Sigmoid colon (tissue), 6 donors: ENCODE measurements at regions not wholly inside any gene's neighbourhood (a gene's known extent, or its start where the extent isn't known, plus 50 kb on each side); places are given as distances from the start of the nearest gene placed in this dataset.

Experiments used
- DNase-seq: peaks from one replicate; pipeline ENCODE4 v3.0.0-alpha.2; 2019
- H3K27ac ChIP-seq, 4 donors: fragments of 200-600 bp; sonication (generic); one replicate each; pipeline ENCODE4 v1.5.1; 2016 to 2019; ENCODE audit warnings: mild to moderate bottlenecking in 1 of 4
- H3K27me3 ChIP-seq, 3 donors: fragments of 200-600 bp; sonication (generic); one replicate each; pipeline ENCODE4 v1.5.1; 2019; ENCODE audit warnings: mild to moderate bottlenecking in 1 of 3
- H3K36me3 ChIP-seq, 4 donors: fragments of 200-600 bp; sonication (generic); one replicate each; pipeline ENCODE4 v1.5.1; 2016 to 2019
- H3K4me1 ChIP-seq, 4 donors: fragments of 200-600 bp; sonication (generic); one replicate each; pipeline ENCODE4 v1.5.1; 2017 to 2019
- H3K4me3 ChIP-seq, 4 donors: fragments of 200-600 bp; sonication (generic); one replicate each; pipeline ENCODE4 v1.5.1; 2017 to 2019; ENCODE audit warnings: mild to moderate bottlenecking in 2 of 4, moderate library complexity in 1 of 4
- H3K9me3 ChIP-seq, 4 donors: fragments of 200-600 bp in 3 of 4; sonication (generic) in 3 of 4; one replicate each; pipeline versions ENCODE4 v1.5.1 to v1.6.1; 2013 to 2019
- EP300 ChIP-seq, 4 donors: sonication (generic); formaldehyde crosslinking; IDR thresholded peaks; one replicate each; pipeline ENCODE4 v1.6.1; 2017; ENCODE audit warnings: antibody characterized with exemption in 4 of 4
- POLR2A ChIP-seq, 2 donors: fragments of 450-650 bp; IDR thresholded peaks; one replicate each; pipeline ENCODE4 v1.6.1; 2016; ENCODE audit warnings: antibody characterized with exemption in 2 of 2, mild to moderate bottlenecking in 2 of 2, moderate library complexity in 2 of 2
- POLR2AphosphoS5 ChIP-seq, 4 donors: sonication (generic); formaldehyde crosslinking; IDR thresholded peaks; one replicate each; pipeline ENCODE4 v1.6.1; 2017; ENCODE audit warnings: antibody characterized with exemption in 4 of 4
- WGBS, 2 donors: extraction: QIAGEN DNeasy Blood & Tissue Kit; methylation state at CpG; one replicate each; pipeline ENCODE4 v1.1.7; 2013; 5-methylcytosine and 5-hydroxymethylcytosine counted together
- intact Hi-C: fragments of 100-400 bp; cut with DNase I; formaldehyde crosslinking; loops from one replicate; pipeline ENCODE4 v1.15.1; 2023
- TF ChIP-seq, protein P1 (sequence below), 4 experiments: fragments of 450-650 bp in 3 of 4; fragments of 200-600 bp in 1 of 4; IDR thresholded peaks; one replicate each; pipeline ENCODE4 v1.5.1; 2016 to 2019; ENCODE audit warnings: antibody characterized with exemption in 4 of 4, mild to moderate bottlenecking in 3 of 4, moderate library complexity in 2 of 4
- donor health status: healthy with polysubstance abuse.
- donor health status: healthy.

DNA sequence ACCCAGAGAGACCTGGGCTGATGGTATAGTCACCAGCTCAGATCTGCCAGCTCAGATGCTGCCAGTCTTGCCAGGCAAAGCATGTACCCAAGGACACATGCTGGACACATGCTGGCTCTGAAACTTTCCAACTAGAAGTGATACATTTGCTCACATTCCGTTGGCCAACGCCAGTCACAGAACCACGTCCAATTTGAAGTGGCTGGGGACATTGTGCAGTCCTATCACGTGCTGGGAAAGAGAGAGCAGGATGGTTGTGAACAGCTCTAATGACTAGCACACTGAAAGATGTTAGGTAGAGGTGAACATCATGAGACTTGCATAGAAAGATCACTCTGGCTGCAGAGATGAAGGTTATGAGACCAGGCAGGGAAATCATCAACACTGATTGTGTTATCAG, 308.5 kb upstream of the ROPN1 start:
- Histone ChIP-seq H3K36me3 (no peaks in the 10 kb centered on the region), H3K27ac (no peak overlapping the region), H3K27me3 (no peaks in the 10 kb centered on the region), H3K4me3 (no peak overlapping the region), H3K9me3 (no peaks in the 10 kb centered on the region), H3K4me1 (no peaks in the 10 kb centered on the region)
- TF ChIP-seq POLR2A (IDR thresholded peaks at IDR 0.05) = no peak
- no peak for TF ChIP-seq POLR2AphosphoS5 (IDR thresholded peaks at IDR 0.05)
- TF ChIP-seq, protein P1, sequence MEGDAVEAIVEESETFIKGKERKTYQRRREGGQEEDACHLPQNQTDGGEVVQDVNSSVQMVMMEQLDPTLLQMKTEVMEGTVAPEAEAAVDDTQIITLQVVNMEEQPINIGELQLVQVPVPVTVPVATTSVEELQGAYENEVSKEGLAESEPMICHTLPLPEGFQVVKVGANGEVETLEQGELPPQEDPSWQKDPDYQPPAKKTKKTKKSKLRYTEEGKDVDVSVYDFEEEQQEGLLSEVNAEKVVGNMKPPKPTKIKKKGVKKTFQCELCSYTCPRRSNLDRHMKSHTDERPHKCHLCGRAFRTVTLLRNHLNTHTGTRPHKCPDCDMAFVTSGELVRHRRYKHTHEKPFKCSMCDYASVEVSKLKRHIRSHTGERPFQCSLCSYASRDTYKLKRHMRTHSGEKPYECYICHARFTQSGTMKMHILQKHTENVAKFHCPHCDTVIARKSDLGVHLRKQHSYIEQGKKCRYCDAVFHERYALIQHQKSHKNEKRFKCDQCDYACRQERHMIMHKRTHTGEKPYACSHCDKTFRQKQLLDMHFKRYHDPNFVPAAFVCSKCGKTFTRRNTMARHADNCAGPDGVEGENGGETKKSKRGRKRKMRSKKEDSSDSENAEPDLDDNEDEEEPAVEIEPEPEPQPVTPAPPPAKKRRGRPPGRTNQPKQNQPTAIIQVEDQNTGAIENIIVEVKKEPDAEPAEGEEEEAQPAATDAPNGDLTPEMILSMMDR (IDR thresholded peaks at IDR 0.05) = no peak
- no peak for TF ChIP-seq EP300 (IDR thresholded peaks at IDR 0.05)
- no peak for DNase-seq
- WGBS, 2 donors = 91 to 94% methylated on average over 4 of the region's 4 CpGs
- intact Hi-C loops = no loop called here

DNA sequence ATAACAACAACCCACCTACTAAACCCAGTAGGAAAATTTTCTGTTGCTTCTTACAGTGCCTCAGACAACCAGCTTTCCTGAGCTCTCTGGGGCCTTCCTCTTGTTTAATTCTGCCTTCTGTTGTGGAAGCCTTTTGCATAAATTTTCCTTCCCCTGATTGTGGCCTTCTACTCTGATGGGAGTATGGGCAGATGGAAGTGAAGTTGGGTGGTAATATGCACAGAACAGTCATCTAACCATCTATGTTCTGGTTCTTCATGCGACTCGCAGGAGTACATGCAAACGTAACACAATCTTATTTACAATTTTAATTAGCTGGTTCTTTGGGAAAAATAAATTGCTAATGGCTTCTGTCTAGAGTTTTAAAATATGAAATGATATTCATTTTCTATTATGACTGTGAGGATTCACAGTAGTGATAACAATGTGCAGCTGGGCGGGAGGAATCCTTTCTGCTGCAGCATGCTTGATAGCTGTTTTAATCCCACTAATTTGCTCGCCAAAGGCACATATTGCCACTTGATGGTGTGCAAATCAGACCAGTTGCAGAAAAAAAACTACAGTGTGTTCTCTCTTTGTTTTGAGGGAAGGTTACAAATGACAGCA, 311.5 kb upstream of the ROPN1 start:
- H3K27me3 ChIP-seq = no peaks in the 10 kb centered on the region

DNA sequence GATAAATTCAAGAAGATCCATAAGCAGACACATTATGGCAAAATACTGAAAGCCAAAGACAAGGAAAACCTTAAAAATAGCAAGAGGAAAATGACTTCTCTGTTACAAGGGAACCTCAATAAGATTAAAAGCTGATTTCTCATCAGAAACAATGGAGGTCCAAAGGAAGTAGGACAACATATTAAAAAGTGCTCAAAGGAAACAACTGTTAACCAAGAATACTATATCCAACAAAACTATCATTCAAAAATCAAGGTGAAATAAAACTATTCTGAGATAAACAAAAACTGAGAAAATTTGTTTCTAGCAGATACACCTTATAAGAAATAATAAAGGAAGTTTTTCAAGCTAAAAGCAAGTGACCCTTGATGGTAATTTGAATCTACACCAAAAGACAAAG, 314.7 kb upstream of the ROPN1 start:
- H3K27ac ChIP-seq = no peak overlapping the region
- intact Hi-C loops = no loop called here
- H3K36me3 ChIP-seq = no peaks in the 10 kb centered on the region
- no peaks in the 10 kb centered on the region for H3K4me1 ChIP-seq
- peaks cover 0 to 5% (median 0%) of the 10 kb centered on the region in 4 donors for H3K9me3 ChIP-seq
- no peak for DNase-seq
- TF ChIP-seq POLR2A (IDR thresholded peaks at IDR 0.05) (no peak), EP300 (IDR thresholded peaks at IDR 0.05) (no peak)
- H3K27me3 ChIP-seq = no peaks in the 10 kb centered on the region
- H3K4me3 ChIP-seq = no peak overlapping the region

More for the DNA sequence above, 311.5 kb upstream of the ROPN1 start:
- Histone ChIP-seq H3K4me3 (no peak overlapping the region), H3K36me3 (no peaks in the 10 kb centered on the region), H3K4me1 (no peaks in the 10 kb centered on the region), H3K9me3 (peaks cover 0 to 5% (median 0%) of the 10 kb centered on the region in 4 donors), H3K27ac (no peak overlapping the region)
- TF ChIP-seq EP300 (IDR thresholded peaks at IDR 0.05) (no peak), POLR2AphosphoS5 (IDR thresholded peaks at IDR 0.05) (no peak), POLR2A (IDR thresholded peaks at IDR 0.05) (no peak)
- TF ChIP-seq, protein P1 (IDR thresholded peaks at IDR 0.05) = no peak
- DNase-seq = no peak
- intact Hi-C loops = no loop called here
- 94% methylated on average over 5 of the region's 5 CpGs for WGBS, 2 donors

DNA sequence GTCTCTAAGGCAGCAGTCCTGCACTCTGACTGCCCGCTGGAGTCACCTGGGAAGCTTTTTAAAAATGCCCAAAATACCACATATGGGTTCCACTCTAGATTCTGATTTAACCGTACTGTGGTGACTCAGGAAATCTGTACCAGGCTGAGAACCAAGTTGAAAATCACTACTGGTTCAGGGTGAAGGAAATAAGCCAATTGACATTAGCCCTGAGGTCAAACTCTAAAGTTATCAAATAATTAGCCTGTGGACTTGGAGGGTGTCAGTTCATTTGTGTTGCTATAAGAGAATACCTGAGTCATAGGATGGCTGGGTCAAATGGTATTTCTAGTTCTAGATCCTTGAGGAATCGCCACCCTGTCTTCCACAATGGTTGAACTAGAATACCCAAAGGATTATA, 321.7 kb upstream of the ROPN1 start:
- no peaks in the 10 kb centered on the region for H3K4me1 ChIP-seq
- no peak overlapping the region for H3K4me3 ChIP-seq
- 93 to 96% methylated on average over 3 of the region's 3 CpGs for WGBS, 2 donors
- no peak overlapping the region for H3K27ac ChIP-seq
- no peaks in the 10 kb centered on the region for H3K9me3 ChIP-seq
- H3K27me3 ChIP-seq = no peaks in the 10 kb centered on the region
- no peaks in the 10 kb centered on the region for H3K36me3 ChIP-seq
- intact Hi-C loops = no loop called here
- DNase-seq = no peak
- TF ChIP-seq EP300 (IDR thresholded peaks at IDR 0.05) (no peak), POLR2AphosphoS5 (IDR thresholded peaks at IDR 0.05) (no peak), POLR2A (IDR thresholded peaks at IDR 0.05) (no peak)
- TF ChIP-seq, protein P1 (IDR thresholded peaks at IDR 0.05) = no peak

DNA sequence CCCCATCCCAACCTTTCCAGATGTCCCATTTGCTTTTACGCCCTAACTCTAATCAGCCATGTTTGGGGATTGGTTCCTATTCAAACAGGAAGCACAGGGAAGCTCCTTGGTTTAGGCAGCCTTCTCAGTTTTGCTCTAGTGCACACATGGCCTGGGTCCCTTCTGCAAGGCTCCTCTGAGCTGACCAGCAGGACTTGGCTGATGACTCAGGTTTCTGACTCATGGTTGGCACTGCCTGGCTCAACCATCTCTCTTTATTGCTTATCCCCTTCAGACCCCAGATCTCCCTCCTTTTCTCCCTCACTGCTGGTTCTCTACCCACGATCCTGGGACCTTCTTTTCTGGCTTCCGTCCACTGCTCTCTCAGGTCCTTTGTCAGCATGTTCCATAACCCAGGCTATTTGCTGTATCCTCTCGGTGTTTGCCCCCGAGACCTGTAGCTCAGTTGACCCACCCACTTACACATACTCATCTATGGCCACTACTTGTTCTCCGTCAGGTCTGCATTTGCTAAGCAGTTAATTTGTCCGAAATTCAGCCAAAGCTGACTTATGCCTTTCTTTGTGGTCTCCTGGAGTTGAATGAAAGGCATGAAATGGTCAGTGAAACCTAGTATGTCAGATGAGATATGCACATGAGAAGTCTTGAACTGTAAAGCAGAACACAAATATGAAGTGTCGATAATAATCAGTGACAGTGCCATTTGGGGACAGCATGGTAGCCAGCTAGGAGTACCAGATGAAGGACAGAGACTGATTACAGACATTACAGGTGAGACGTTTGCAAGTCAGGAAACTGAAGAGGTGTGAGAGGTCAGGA, 323.5 kb upstream of the ROPN1 start:
- H3K4me1 ChIP-seq = no peaks in the 10 kb centered on the region
- no peak overlapping the region for H3K27ac ChIP-seq
- H3K9me3 ChIP-seq = no peaks in the 10 kb centered on the region
- TF ChIP-seq EP300 (IDR thresholded peaks at IDR 0.05) (no peak), POLR2AphosphoS5 (IDR thresholded peaks at IDR 0.05) (no peak), POLR2A (IDR thresholded peaks at IDR 0.05) (no peak)
- TF ChIP-seq, protein P1 (IDR thresholded peaks at IDR 0.05) = no peak
- no peak overlapping the region for H3K4me3 ChIP-seq
- H3K36me3 ChIP-seq = no peaks in the 10 kb centered on the region
- no peaks in the 10 kb centered on the region for H3K27me3 ChIP-seq
- WGBS, 2 donors = 76 to 81% methylated on average over 9 of the region's 9 CpGs
- no peak for DNase-seq
- intact Hi-C loops = no loop called here
